ENCODE measurements at regions not wholly inside any gene's neighbourhood (a gene's known extent, or its start where the extent isn't known, plus 50 kb on each side); places are given as distances from the start of the nearest gene placed in this dataset.

DNA sequence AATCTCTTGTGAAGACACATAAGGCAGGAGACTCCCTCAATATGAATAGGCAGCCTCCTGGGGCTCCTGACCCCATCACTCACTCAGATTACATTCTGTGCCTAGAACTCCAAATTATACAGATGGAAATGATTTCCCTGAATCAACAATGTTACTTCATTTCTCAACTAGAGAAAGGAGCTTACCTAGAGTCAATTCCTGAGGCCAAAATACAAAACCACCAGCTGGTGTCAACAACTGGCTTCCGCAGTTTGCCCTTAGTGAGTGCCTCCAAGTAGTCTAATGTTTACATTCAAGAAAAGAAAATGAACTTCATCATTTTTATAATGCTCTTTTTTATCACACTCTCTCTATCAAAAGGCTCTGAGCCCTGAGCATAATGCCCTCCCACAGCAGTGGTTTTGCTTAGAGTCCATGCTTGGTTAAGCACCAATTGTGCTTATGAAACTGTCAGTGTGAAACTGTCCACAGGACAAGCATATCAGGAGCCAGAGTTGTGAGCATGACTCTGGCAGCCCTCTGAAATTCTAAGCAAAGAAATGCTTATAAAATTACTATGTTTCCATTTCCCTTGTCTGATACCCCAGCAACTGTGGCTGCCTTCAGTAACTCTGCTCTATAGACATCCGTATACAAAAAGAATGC is 305.7 kb upstream of the PKDCC start:
- TF ChIP-seq, protein P1, sequence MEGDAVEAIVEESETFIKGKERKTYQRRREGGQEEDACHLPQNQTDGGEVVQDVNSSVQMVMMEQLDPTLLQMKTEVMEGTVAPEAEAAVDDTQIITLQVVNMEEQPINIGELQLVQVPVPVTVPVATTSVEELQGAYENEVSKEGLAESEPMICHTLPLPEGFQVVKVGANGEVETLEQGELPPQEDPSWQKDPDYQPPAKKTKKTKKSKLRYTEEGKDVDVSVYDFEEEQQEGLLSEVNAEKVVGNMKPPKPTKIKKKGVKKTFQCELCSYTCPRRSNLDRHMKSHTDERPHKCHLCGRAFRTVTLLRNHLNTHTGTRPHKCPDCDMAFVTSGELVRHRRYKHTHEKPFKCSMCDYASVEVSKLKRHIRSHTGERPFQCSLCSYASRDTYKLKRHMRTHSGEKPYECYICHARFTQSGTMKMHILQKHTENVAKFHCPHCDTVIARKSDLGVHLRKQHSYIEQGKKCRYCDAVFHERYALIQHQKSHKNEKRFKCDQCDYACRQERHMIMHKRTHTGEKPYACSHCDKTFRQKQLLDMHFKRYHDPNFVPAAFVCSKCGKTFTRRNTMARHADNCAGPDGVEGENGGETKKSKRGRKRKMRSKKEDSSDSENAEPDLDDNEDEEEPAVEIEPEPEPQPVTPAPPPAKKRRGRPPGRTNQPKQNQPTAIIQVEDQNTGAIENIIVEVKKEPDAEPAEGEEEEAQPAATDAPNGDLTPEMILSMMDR (IDR thresholded peaks at IDR 0.05; ENCODE audit: insufficient read depth, missing control alignments), result no peak
- FAIRE-seq, result no peak
- DNase-seq (ENCODE audit: insufficient read length, low spot score), result no peak

DNA sequence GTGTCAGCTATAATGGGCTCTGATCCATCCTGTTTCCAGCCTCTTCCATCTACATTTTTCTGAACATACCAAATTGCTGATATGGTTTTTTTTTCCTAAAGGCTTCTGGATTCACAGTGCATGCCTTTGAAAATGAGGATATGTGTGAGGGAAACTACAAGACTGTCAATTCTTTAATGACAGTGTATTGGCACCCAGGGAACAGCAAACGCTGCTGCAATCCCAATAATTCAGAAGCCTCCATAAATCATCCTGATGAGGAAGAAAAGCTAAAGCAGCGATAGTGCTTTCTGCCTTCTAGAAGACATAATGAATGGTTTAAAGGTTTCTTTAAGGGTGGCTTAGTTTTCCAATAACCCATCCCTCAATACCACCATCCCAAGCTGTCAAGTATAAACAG is 304.5 kb upstream of the PKDCC start:
- FAIRE-seq (no peak), DNase-seq (ENCODE audit: insufficient read length, low spot score) (no peak)
- TF ChIP-seq, protein P1 (IDR thresholded peaks at IDR 0.05; ENCODE audit: insufficient read depth, missing control alignments), result no peak

DNA sequence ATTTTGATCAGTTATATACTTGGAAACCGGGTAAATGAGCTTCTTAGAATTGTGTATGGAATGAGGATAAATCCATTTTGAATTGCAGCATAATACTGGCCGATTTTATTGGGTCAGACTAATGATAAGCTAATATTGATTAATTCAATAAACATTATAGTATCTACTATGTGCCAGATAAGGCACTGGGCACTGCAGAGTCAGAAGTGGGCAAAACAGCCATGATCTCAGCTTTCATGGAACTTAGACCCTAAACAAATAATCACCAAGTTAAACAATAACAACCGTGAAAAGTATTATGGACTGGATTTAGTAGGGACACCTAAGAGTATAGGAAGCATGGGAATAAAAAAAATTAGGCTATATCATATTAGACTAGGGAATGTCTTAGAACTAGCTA is 297.0 kb upstream of the PKDCC start:
- no peak for FAIRE-seq
- DNase-seq (ENCODE audit: insufficient read length, low spot score), result no peak
- TF ChIP-seq, protein P1 (IDR thresholded peaks at IDR 0.05; ENCODE audit: insufficient read depth, missing control alignments), result no peak

DNA sequence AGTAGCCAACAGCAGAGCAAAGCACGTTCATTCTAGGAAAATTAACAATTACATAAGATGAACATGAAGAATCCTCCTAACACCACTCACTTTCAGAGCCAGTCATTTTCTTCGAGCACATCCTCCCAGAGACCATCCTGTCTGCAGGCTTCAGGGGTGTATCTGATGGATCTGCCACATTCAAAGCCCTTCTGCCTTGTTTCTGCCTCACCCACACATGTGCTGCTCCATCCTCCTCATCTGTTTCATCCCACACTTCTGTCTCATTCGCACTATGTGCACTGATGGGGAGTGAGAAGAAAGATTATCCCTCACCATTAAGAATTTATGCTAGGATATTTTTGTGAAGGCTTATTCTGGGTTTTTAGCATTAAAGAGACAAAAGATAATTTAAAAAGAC is 287.9 kb upstream of the PKDCC start:
- DNase-seq (ENCODE audit: insufficient read length, low spot score) (no peak), FAIRE-seq (no peak)
- TF ChIP-seq, protein P1 (IDR thresholded peaks at IDR 0.05; ENCODE audit: insufficient read depth, missing control alignments), result no peak

DNA sequence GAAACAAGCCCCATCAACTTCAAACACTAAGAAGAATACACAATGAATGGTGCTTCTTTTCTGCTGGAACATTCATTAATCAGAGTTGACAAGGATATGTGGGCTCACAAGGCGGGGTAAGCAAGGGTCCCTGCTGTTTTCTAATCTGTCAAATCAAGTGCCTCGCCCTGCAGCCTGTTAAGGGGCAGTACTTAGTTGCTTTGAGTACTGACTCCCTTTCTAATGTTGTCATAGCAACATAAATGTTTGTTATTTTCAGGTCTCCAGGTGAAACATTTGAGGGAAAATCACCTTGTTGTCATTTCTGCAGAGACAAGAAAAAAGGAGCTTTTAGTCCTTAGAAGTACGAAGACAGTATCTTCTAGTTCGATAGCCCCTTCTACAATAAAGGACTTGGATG is 284.7 kb upstream of the PKDCC start:
- no peak for DNase-seq (ENCODE audit: insufficient read length, low spot score)
- FAIRE-seq, result no peak
- TF ChIP-seq, protein P1 (IDR thresholded peaks at IDR 0.05; ENCODE audit: insufficient read depth, missing control alignments), result no peak

DNA sequence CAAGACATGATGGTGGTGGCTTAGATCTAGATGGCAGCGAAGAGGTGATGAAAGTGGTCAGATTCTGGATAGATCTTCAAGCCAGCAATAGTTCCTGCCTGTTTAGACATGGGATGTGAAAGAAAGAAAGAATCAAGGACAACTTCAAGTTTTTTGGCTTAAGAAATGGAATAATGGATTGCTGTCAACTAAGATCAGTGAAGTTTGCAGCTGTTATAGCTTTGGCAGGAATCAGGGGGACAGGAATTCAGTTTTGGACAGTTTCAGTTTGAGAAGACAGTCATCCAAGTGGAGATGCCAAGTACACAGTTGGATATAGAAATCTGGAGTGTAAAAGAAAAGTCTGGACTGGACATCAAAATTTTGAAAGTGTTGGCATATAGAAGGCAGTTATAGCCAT is 283.7 kb upstream of the PKDCC start:
- TF ChIP-seq, protein P1 (IDR thresholded peaks at IDR 0.05; ENCODE audit: insufficient read depth, missing control alignments), result no peak
- DNase-seq (ENCODE audit: insufficient read length, low spot score) (no peak), FAIRE-seq (no peak)

DNA sequence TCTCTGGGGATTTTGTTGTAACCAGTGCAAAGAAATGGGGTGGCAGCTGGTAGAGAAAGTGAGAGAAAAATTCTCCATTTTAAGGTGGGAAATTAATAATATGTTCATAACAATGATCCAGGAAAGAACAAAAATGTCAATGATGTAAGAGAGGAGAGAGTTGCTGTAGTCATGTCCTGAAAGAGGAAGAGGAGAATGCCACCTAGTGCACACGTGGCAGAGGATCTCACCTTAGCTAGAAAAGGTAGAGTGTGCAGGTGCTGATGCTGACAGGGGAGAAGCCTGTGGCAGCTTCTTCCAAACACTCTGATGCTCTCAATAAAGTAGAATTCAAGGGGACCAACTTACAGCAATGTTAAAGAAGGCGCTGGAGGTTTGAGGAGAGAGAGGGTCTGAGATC is 282.9 kb upstream of the PKDCC start:
- no peak for DNase-seq (ENCODE audit: insufficient read length, low spot score)
- TF ChIP-seq, protein P1 (IDR thresholded peaks at IDR 0.05; ENCODE audit: insufficient read depth, missing control alignments), result no peak
- FAIRE-seq, result no peak

All from D721Med (cell line).